ENCODE measurements at regions not wholly inside any gene's neighbourhood (a gene's known extent, or its start where the extent isn't known, plus 50 kb on each side); places are given as distances from the start of the nearest gene placed in this dataset.

DNA sequence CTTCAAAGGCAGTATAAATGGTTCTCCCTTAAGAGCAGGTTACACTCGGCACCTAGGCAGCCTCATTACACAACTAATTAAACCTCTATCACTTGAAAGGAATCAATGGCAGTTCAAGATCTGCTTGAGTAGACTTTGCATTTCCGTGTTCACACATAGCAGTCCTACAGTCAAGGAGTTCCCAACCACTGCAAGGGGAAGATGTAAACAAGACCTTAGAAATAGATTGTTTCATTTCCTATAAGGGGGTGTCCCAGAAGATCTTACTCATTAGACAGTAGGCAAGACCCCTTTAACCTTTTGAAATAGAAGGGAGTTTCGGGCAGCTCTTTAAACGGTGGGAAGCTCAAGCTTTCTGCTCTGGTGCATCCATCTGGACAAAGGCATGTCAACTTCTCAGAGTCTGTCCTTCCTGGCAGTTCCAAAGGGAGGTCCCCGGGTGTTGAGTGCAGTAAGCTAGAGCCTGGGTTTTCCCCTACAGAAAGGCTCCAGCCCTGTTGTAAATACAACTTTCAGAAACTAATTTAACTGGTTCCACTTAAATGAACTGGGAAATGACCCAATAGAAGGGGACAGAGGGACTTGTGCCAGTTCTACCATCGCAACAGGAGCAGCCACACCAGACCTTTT lies 150.8 kb downstream of the RBMX2 start:
- TF ChIP-seq BACH1 (IDR thresholded peaks at IDR 0.05; ENCODE audit: low read length) (no peak), SP4 (IDR thresholded peaks at IDR 0.05; ENCODE audit: low read length) (no peak)
- H3K56ac ChIP-seq (replicated peaks; ENCODE audit: insufficient read length, low read depth, low read length) = no peak overlapping the region
- H3K79me2 ChIP-seq (ENCODE audit: control insufficient read depth in 1 of 2, insufficient read depth in 2 of 2, low read length in 2 of 2) = no peaks in the 10 kb centered on the region
- no peaks in the 10 kb centered on the region for H3K79me1 ChIP-seq (ENCODE audit: low read depth, low read length)
- ChIA-PET CTCF (ENCODE audit: partially characterized antibody) (interaction anchor here (0.6 to 1.0 kb wide), 2 partner anchors 13 to 425 kb away, joined by 3 to 4 read pairs; no protein-coding TSS in a partner anchor), POLR2A (ENCODE audit: partially characterized antibody) (no interaction called here)
- H4K91ac ChIP-seq (replicated peaks; ENCODE audit: insufficient read length, low read length) = no peak overlapping the region
- peaks cover 0 to 3% (median 0%) of the 10 kb centered on the region in 4 experiments; a peak in 1 of 7 replicates for H3K4me1 ChIP-seq (replicated peaks in 1 of 4; ENCODE audit: control insufficient read depth in 3 of 4, insufficient read depth in 4 of 4, low read length in 3 of 4)
- no peak overlapping the region for H3K27ac ChIP-seq (ENCODE audit: low read depth, low read length)
- no peak overlapping the region for H2AK5ac ChIP-seq (ENCODE audit: low read depth, low read length)
- H2BK15ac ChIP-seq (ENCODE audit: low read length) = no peak overlapping the region
- H3K18ac ChIP-seq (ENCODE audit: extremely low read depth, low read length) = no peak overlapping the region
- H4K20me1 ChIP-seq (replicated peaks in 1 of 2; ENCODE audit: control insufficient read depth in 1 of 2, insufficient read depth in 2 of 2, low read length in 2 of 2) = no peaks in the 10 kb centered on the region
- H3K4me3 ChIP-seq (ENCODE audit: extremely low read depth in 1 of 4, insufficient read depth in 2 of 4, low read depth in 3 of 4, low read length in 4 of 4) = no peak overlapping the region
- 76% methylated on average over 6 of the region's 6 CpGs; no CpG with 5 or more reads in 1 of the 2 experiments for whole genome bisulfite sequencing, 2 experiments (ENCODE audit: extremely low coverage in 1 of 2, insufficient coverage in 1 of 2, insufficient read length in 1 of 2, insufficient replicate concordance in 2 of 2, low coverage in 1 of 2, low lambda C conversion rate in 2 of 2, missing lambda C conversion rate in 1 of 2)
- no peak overlapping the region for H3K9ac ChIP-seq (replicated peaks in 1 of 4; ENCODE audit: extremely low read depth in 1 of 4, low read depth in 3 of 4, low read length in 3 of 4)
- no peak for DNase-seq (ENCODE audit: low read depth in 1 of 2, low spot score in 2 of 2)
- FAIRE-seq = no peak
- no peak overlapping the region for H4K8ac ChIP-seq (ENCODE audit: extremely low read depth, insufficient read depth, low read length)
- H3K23ac ChIP-seq (ENCODE audit: insufficient read length) = no peak overlapping the region
- no peaks in the 10 kb centered on the region for H3K36me3 ChIP-seq (ENCODE audit: control insufficient read depth in 2 of 4, insufficient read depth in 4 of 4, low read length in 3 of 4)
- no peaks in the 10 kb centered on the region for H3K9me3 ChIP-seq (ENCODE audit: insufficient read depth in 2 of 2, low read depth in 1 of 2, low read length in 1 of 2)
- no peak overlapping the region for H2BK5ac ChIP-seq (ENCODE audit: low read depth, low read length)
- no peak overlapping the region for H2AFZ ChIP-seq (ENCODE audit: low read length)
- no peaks in the 10 kb centered on the region for H3K23me2 ChIP-seq (ENCODE audit: low read depth, low read length)
- H2BK120ac ChIP-seq (replicated peaks; ENCODE audit: low read depth, low read length) = no peak overlapping the region
- no peak overlapping the region for H3K4me2 ChIP-seq (ENCODE audit: insufficient read depth in 1 of 2, low read depth in 2 of 2, low read length in 2 of 2)
- H3K4ac ChIP-seq (replicated peaks; ENCODE audit: insufficient read length, low read depth, low read length) = no peak overlapping the region
- no peak overlapping the region for H2BK12ac ChIP-seq (ENCODE audit: low read depth, low read length)
- H2BK20ac ChIP-seq (ENCODE audit: low read length) = no peak overlapping the region
- H3K14ac ChIP-seq (ENCODE audit: insufficient read length) = no peak overlapping the region
- no peak overlapping the region for H4K5ac ChIP-seq (ENCODE audit: insufficient read length, low read depth, low read length)
- no peaks in the 10 kb centered on the region for H3K27me3 ChIP-seq (replicated peaks in 1 of 4; ENCODE audit: control insufficient read depth in 3 of 4, extremely low read depth in 1 of 4, insufficient read depth in 3 of 4, low read length in 3 of 4)
